GM21737 (cell line): ENCODE measurements at regions not wholly inside any gene's neighbourhood (a gene's known extent, or its start where the extent isn't known, plus 50 kb on each side); places are given as distances from the start of the nearest gene placed in this dataset.
"Not testable (repeated sequence)": the region's sequence is repeated elsewhere in the genome, so short reads cannot be mapped to it uniquely, and the experiment has no call there.

Experiments
- ATAC-seq: cut with Tn5 transposase; IDR thresholded peaks from one replicate; pipeline ENCODE4 v1.9.1; 2021; ENCODE audit warnings: mild to moderate bottlenecking, moderate library complexity; ENCODE audit not compliant: unreplicated experiment

GRCh38 chr10:30199376-30200016, 140.1 kb upstream of the JCAD start:
- no peak for ATAC-seq

- ATAC-seq = no peak
These were observed 137.8 kb upstream of the JCAD start for GRCh38 chr10:30197186-30197585.

DNA sequence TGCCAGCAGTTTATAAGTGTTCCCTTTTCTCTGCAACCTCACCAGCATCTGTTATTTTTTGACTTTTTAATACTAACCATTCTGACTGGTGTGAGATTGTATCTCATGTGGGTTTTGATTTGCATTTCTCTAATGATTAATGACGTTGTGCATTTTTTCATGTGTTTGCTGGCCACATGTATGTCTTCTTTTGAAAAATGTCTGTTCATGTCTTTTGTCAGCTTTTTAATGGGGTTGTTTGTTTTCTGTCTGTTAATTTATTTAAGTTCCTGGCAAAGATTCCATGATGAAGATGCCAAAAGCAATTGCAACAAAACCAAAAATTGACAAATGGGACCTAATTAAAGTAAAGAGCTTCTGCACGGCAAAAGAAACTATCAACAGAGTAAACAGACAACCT, 137.2 kb upstream of the JCAD start:
- not testable (repeated sequence) for ATAC-seq

GRCh38 chr10:30192846-30193608, 133.6 kb upstream of the JCAD start:
- ATAC-seq = peak; percentile 70

DNA sequence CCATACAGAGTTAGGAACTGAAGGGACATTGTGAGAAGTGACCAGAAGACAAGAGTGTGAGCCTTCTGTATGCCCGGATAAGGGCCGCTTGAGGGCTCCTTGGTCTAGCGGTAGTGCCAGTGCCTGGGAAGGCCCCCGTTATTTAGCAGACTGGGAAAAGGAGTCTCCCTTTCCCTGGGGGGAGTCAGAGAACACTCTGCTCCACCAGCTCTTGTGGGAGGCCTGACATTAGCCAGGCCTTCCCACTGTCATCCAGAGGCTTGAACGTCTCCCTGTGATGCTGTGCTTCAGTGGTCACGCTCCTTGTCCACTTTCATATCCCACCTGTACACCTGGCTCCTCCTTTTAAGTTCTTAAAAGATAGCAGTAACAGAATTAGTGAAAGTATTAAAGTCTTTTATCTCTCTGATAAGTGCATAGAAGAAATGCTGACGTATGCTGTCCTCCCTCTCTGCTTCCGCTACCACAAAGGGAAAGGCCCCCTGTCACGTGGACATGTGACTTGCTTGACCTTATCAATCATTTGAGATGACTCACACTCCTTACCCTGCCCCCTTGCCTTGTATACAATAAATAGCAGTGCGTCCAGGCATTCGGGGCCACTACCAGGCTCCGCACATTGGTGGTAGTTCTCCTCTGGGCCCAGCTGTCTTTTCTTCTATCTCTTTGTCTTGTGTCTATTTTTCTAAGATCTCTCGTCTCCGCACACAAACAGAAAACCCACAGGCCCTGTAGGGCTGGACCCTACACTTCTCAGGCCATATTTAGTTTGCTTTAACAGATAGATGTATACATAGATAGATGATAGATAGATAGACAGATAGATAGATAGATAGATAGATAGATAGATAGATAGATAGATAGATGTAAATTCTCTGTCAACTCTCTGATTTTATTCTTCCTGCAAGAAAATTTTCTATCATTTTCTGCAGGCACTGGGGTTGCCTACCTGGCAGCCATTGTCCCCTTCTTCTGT, 131.5 kb upstream of the JCAD start:
- no peak for ATAC-seq

DNA sequence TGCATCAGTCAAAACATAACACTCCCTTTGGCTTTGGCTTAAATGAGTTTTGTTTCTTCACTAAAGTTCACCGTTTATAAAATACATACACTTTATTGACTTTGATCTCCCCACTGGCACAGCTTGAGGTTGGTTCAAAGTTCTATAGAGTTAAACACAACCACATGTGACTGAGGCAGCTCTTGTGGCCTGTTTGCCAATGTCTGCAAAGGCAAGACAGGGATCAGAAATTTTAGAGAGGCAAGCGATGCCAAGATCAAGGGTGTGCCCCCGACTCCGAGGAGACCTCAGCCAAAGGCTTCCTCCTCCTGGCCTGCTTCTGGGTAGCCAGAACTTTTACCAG, 129.8 kb upstream of the JCAD start:
- ATAC-seq = no peak

GRCh38 chr10:30188556-30189237, 129.3 kb upstream of the JCAD start:
- no peak for ATAC-seq

DNA sequence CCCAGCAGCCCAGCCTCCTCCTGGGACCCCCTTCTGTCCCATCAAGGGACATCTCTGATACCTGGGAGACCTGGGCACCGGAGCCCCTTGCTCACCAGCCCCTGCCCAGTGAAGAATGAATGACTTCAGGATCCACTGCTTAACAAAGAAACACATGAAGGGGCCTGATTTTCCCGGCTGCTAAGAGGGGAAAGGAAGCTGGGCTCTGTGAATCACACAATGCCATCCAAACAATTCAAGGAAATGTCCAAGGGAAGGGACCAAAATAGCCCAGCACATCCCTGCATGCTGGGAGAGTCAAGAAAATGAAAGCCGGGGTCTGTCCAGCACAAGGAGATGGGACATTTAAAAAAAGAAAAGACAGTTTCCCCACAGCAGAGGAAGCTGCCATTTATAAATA, 128.7 kb upstream of the JCAD start:
- no peak for ATAC-seq

- no peak for ATAC-seq
These were observed 127.6 kb upstream of the JCAD start for GRCh38 chr10:30187010-30187409.

DNA sequence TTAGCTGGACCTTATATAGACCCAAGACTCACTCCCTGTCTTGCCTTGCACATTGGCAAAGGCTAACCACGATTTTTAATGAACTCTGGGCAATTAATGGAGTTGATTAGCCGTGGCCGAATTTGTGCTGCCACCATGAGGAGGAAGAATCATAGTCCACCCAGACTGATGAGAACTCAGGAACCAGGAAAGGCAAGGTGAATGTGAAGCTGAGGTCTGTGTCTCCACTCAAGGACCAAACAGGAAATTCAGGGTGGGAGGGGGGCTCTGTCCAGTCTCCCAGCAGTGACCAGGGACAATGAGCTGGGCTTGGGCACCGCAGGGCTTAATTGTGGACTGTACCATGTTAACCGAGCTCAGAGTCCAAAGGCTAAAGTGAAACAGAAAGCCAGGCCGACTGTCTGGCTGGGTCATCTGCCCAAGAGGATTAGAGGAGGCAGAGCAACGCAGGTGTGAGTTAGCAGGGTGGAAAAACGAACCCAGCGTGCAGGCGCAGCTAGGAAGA, 127.0 kb upstream of the JCAD start:
- no peak for ATAC-seq

DNA sequence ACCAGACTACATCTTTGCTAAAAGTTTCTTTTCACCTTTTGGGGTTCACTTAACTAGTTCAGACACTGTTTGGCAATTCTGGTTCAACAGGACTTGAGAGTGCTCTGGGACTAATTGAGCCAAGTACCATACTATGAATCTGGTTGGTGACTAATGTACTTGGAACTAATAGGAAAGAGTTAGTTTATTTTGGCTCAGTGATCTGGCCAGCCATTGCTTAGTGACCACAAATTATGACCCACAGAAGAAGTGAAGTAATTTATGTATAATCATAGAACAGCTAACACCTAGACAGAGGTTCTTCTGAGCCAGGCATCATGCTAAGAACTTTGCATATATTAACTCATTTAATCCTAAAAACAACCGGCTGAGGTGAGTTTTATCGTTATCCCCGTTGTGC, 126.5 kb upstream of the JCAD start:
- no peak for ATAC-seq

GRCh38 chr10:30185341-30185740, 126.0 kb upstream of the JCAD start:
- ATAC-seq = no peak

- ATAC-seq = no peak
These were observed 125.1 kb upstream of the JCAD start for GRCh38 chr10:30184397-30185033.

DNA sequence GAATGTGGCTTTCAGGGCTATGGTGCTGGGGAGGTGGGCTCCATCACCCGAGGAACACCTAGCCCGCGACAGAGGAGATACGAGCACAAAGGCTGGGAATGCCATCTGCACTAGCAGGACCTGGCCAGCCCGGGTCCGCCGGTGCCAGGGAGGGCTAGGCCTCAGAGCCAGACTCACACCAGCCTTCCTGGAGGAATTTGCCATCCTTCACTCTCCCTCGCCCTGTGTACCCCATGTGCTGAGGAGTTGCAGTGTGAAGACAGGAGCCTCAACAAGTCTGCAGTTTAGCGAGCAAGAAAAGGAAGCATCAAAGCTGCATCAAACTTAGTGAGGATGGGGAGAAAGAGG, 123.6 kb upstream of the JCAD start:
- ATAC-seq = no peak

GRCh38 chr10:30182191-30183054, 123.0 kb upstream of the JCAD start:
- no peak for ATAC-seq

DNA sequence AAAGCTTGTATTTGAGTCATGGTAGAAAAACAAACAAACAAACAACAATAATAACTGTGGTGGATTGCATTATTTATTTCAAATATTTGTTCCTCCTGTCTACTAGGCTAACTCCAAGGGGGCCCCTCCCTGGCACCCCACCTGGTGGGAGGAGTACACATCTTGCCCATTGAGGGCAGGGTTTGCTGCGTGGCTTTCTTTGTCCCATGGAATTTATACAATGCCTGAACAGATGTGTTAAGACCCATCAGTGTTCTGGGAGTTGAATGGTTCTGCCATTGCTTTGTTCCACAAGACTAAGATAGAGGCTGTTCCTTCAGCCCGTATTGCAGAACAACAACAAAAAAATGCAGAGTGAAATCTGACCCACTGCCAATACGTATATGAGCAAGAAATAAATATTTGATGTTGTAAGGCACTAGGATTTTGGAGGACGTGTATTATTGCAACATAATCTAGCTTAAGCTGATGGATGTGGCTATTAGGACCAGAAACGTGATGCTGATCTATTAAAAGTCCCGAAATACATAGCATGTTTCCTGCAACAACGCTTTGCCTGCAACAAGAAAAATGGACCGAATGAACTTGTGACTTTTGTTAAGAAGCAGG, 119.1 kb upstream of the JCAD start:
- no peak for ATAC-seq

DNA sequence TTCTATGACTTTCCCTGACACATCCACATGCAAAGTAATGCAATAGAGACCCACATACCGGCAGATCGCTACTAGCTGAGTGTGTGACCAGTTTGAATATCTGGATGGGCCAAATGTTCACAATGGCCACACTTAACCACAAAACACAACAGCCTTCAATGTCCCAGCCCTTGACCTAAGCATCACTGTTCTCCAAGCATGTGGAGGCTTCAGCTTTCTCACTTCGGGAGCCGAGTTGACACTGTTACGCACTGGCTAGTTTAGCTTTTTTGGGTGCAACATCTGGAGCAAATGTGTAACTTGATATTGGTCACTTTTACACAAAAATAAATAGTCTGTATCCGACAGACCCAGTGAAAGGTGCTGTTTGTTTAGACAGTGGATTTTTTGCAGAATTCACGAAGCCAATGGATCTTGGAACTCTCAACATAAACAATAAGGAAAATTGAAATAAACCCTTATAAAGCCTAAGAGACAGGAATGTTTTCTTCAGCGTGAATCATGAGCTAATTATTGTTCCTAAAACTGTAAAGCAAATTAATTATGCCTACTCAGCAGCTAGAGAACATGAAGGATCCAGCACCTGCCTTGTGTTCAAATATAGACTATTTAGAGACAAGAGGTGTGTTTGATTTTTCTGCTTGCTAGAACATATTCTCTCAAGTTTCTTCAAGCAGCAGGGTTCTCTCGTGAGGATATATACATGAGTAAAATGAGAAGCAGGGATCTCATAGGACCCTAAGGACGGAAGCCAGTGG, 117.6 kb upstream of the JCAD start:
- no peak for ATAC-seq

- no peak for ATAC-seq
These were observed 116.8 kb upstream of the JCAD start for GRCh38 chr10:30176182-30176581.
